Keratinocyte (primary cell): ENCODE measurements at regions not wholly inside any gene's neighbourhood (a gene's known extent, or its start where the extent isn't known, plus 50 kb on each side); places are given as distances from the start of the nearest gene placed in this dataset.
A peak's percentile ranks its signal among the peaks of the same experiment; 100 is the strongest.

Experiments used
- DNase-seq: peaks from one replicate; pipeline ENCODE4 v3.0.0-alpha.2; 2011; ENCODE audit warnings: low read depth, missing footprints, low spot score
- FAIRE-seq: peaks from 2 replicates; lab custom pipeline; 2011; peaks lifted over from hg19 to GRCh38; lab: Jason Lieb, UNC
- H2AFZ ChIP-seq: 2 replicates; pipeline ENCODE4 v1.6.0; 2012; ENCODE audit warnings: low read length, control low read depth, inconsistent platforms; ENCODE audit not compliant: control insufficient read depth
- H3K27ac ChIP-seq: 2 replicates; pipeline ENCODE4 v1.5.1; 2011; ENCODE audit warnings: low read length; ENCODE audit not compliant: control insufficient read depth, insufficient read depth
- H3K27me3 ChIP-seq: 3 replicates; pipeline ENCODE4 v1.6.0; 2011; ENCODE audit warnings: low read length; ENCODE audit not compliant: control insufficient read depth, insufficient read depth; ENCODE audit errors: extremely low read depth
- H3K36me3 ChIP-seq, 2 experiments: 2 replicates in 1 of 2; 3 replicates in 1 of 2; pipeline ENCODE4 v1.5.1; 2011; ENCODE audit warnings: low read length in 2 of 2, mild to moderate bottlenecking in 1 of 2; ENCODE audit not compliant: control insufficient read depth in 2 of 2, insufficient read depth in 2 of 2; ENCODE audit errors: extremely low read depth in 1 of 2
- H3K4me1 ChIP-seq: 3 replicates; pipeline ENCODE4 v1.5.1; 2011; ENCODE audit warnings: low read length; ENCODE audit not compliant: control insufficient read depth, insufficient read depth; ENCODE audit errors: extremely low read depth
- H3K4me2 ChIP-seq: 3 replicates; pipeline ENCODE4 v1.6.0; 2011; ENCODE audit warnings: low read depth, low read length; ENCODE audit not compliant: control insufficient read depth, insufficient read depth; ENCODE audit errors: extremely low read depth
- H3K4me3 ChIP-seq, 3 experiments: fragments of 200-600 bp in 1 of 3; sonication (generic) in 1 of 3; 2 replicates in 2 of 3; 3 replicates in 1 of 3; pipeline ENCODE4 v1.5.1; 2011 to 2016; ENCODE audit warnings: low read length in 3 of 3, mild to moderate bottlenecking in 3 of 3, control low read depth in 2 of 3, inconsistent platforms in 1 of 3, low read depth in 1 of 3, mixed read lengths in 1 of 3, mixed run types in 1 of 3, moderate library complexity in 1 of 3; ENCODE audit not compliant: control insufficient read depth in 2 of 3, insufficient read depth in 2 of 3; ENCODE audit errors: extremely low read depth in 1 of 3
- H3K79me2 ChIP-seq: 2 replicates; pipeline ENCODE4 v1.6.0; 2012; ENCODE audit warnings: low read length; ENCODE audit not compliant: control insufficient read depth, insufficient read depth
- H3K9ac ChIP-seq: 3 replicates; pipeline ENCODE4 v1.6.0; 2011; ENCODE audit warnings: low read length; ENCODE audit not compliant: control insufficient read depth, insufficient read depth; ENCODE audit errors: extremely low read depth
- H3K9me1 ChIP-seq: 3 replicates; pipeline ENCODE4 v1.6.0; 2011; ENCODE audit warnings: low read length; ENCODE audit not compliant: control insufficient read depth, insufficient read depth; ENCODE audit errors: extremely low read depth
- H3K9me3 ChIP-seq: 2 replicates; pipeline ENCODE4 v1.5.1; 2012; ENCODE audit warnings: low read depth, low read length; ENCODE audit not compliant: control insufficient read depth
- H4K20me1 ChIP-seq: 3 replicates; pipeline ENCODE4 v1.6.0; 2011; ENCODE audit warnings: low read length; ENCODE audit not compliant: control insufficient read depth, insufficient read depth; ENCODE audit errors: extremely low read depth
- CTCF ChIP-seq, 3 experiments: IDR thresholded peaks in 1 of 3; conservative IDR thresholded peaks in 1 of 3; optimal IDR thresholded peaks in 1 of 3; 2 replicates in 2 of 3; 3 replicates in 1 of 3; pipeline versions ENCODE3 to v1.5.1; 2011; ENCODE audit warnings: low read length in 3 of 3, mild to moderate bottlenecking in 3 of 3, moderate library complexity in 2 of 3, control low read depth in 1 of 3, inconsistent platforms in 1 of 3; ENCODE audit not compliant: insufficient read depth in 2 of 3; ENCODE audit errors: extremely low read depth in 1 of 3
- EZH2 ChIP-seq: IDR thresholded peaks from one replicate; pipeline ENCODE4 v1.6.1; 2012; ENCODE audit warnings: inconsistent platforms, mild to moderate bottlenecking, low read length, moderate library complexity
- dilution Hi-C: fragments of 300-500 bp; cut with MboI; formaldehyde crosslinking; loops from one replicate; pipeline ENCODE4 v1.7.0; 2020; ENCODE audit warnings: low sequenced_read_pairs; ENCODE audit not compliant: extremely low pct_ligation_motif_present

GRCh38 chr16:66271074-66272060 lies 95.1 kb upstream of the CDH5 start:
- H3K36me3 ChIP-seq = no peaks in the 10 kb centered on the region
- peak overlapping the region; percentile 2 for H3K4me2 ChIP-seq
- no peak overlapping the region for H2AFZ ChIP-seq
- H3K9me3 ChIP-seq = no peaks in the 10 kb centered on the region
- H3K4me3 ChIP-seq = no peak overlapping the region
- no peaks in the 10 kb centered on the region for H3K27me3 ChIP-seq
- H3K4me1 ChIP-seq = peaks cover 40% of the 10 kb centered on the region
- H3K79me2 ChIP-seq = no peaks in the 10 kb centered on the region
- no peak for TF ChIP-seq EZH2
- TF ChIP-seq CTCF (optimal IDR thresholded peaks at IDR 0.05 in 1 of 3, IDR thresholded peaks at IDR 0.05 in 1 of 3, conservative IDR thresholded peaks at IDR 0.05 in 1 of 3; ENCODE audit: extremely low read depth in 1 of 3, insufficient read depth in 2 of 3, low read length in 3 of 3) = no peak
- no peaks in the 10 kb centered on the region for H4K20me1 ChIP-seq
- no peak overlapping the region for H3K9ac ChIP-seq
- FAIRE-seq (peak; percentile 96), DNase-seq (no peak)
- dilution Hi-C loops = no loop called here
- H3K27ac ChIP-seq = no peak overlapping the region
- no peaks in the 10 kb centered on the region for H3K9me1 ChIP-seq

- Histone ChIP-seq H3K4me1 (peaks cover 36% of the 10 kb centered on the region), H3K79me2 (no peaks in the 10 kb centered on the region), H3K27me3 (no peaks in the 10 kb centered on the region), H3K9me3 (no peaks in the 10 kb centered on the region), H3K36me3 (no peaks in the 10 kb centered on the region), H3K9me1 (no peaks in the 10 kb centered on the region), H3K4me3 (peak overlapping the region in 1 of 3 experiments; percentile 12), H3K9ac (no peak overlapping the region), H4K20me1 (no peaks in the 10 kb centered on the region), H3K4me2 (peak overlapping the region; percentile 53), H2AFZ (peak overlapping the region; percentile 62), H3K27ac (no peak overlapping the region)
- DNase-seq (no peak), FAIRE-seq (no peak)
- TF ChIP-seq CTCF (optimal IDR thresholded peaks at IDR 0.05 in 1 of 3, IDR thresholded peaks at IDR 0.05 in 1 of 3, conservative IDR thresholded peaks at IDR 0.05 in 1 of 3; ENCODE audit: extremely low read depth in 1 of 3, insufficient read depth in 2 of 3, low read length in 3 of 3) (peak; percentile 58 to 96 (median 87)), EZH2 (no peak)
- dilution Hi-C loops = no loop called here
These were observed 96.1 kb upstream of the CDH5 start for GRCh38 chr16:66270333-66270927.
